GM23338 (cell line): ENCODE measurements at regions not wholly inside any gene's neighbourhood (a gene's known extent, or its start where the extent isn't known, plus 50 kb on each side); places are given as distances from the start of the nearest gene placed in this dataset.

ENCODE experiments used
- ATAC-seq: fragments of 200-7000 bp; cut with Tn5 transposase; 3 replicates; pipeline ENCODE4 v1.9.1; 2020
- DNase-seq: peaks from one replicate; pipeline ENCODE4 v3.0.0-alpha.2; 2015; ENCODE audit warnings: low spot score
- H2AFZ ChIP-seq: fragments of 200-600 bp; sonication (generic); 2 replicates; pipeline ENCODE4 v1.8.0; 2016; ENCODE audit warnings: antibody characterized with exemption, mild to moderate bottlenecking, moderate library complexity
- H3F3A ChIP-seq: fragments of 200-600 bp; sonication (generic); replicated peaks from 2 replicates; pipeline ENCODE4 v1.8.0; 2017; ENCODE audit warnings: antibody characterized with exemption, mixed run types, low read depth
- H3K27ac ChIP-seq: fragments of 200-600 bp; sonication (generic); 2 replicates; pipeline ENCODE4 v1.6.1; 2016; ENCODE audit warnings: low read depth
- H3K27me3 ChIP-seq: fragments of 200-600 bp; sonication (generic); 2 replicates; pipeline ENCODE4 v1.8.0; 2016; ENCODE audit warnings: mild to moderate bottlenecking, mixed run types, moderate library complexity; ENCODE audit not compliant: insufficient read depth
- H3K36me3 ChIP-seq: fragments of 200-600 bp; sonication (generic); 2 replicates; pipeline ENCODE4 v1.8.0; 2016; ENCODE audit warnings: mild to moderate bottlenecking; ENCODE audit not compliant: insufficient read depth
- H3K4me1 ChIP-seq: fragments of 200-600 bp; sonication (generic); 2 replicates; pipeline ENCODE4 v1.8.0; 2016; ENCODE audit warnings: mild to moderate bottlenecking, moderate library complexity; ENCODE audit not compliant: insufficient read depth
- H3K4me2 ChIP-seq: fragments of 200-600 bp; sonication (generic); 2 replicates; pipeline ENCODE4 v1.7.1; 2017; ENCODE audit warnings: mixed run types
- H3K4me3 ChIP-seq: fragments of 200-600 bp; sonication (generic); 2 replicates; pipeline ENCODE4 v1.6.1; 2016; ENCODE audit warnings: mixed run types
- H3K79me2 ChIP-seq: fragments of 200-600 bp; sonication (generic); replicated peaks from 2 replicates; pipeline ENCODE4 v1.8.0; 2017; ENCODE audit warnings: mild to moderate bottlenecking; ENCODE audit not compliant: insufficient read depth
- H3K9me2 ChIP-seq: fragments of 200-600 bp; sonication (generic); 2 replicates; pipeline ENCODE4 v1.8.0; 2017; ENCODE audit not compliant: insufficient read depth
- H4K20me1 ChIP-seq: fragments of 200-600 bp; sonication (generic); replicated peaks from 2 replicates; pipeline ENCODE4 v1.8.0; 2017; ENCODE audit warnings: mild to moderate bottlenecking; ENCODE audit not compliant: insufficient read depth
- H3K27ac Mint-ChIP-seq: 2 replicates; pipeline ENCODE4 v1.8.0; 2020; ENCODE audit warnings: inconsistent platforms, mild to moderate bottlenecking, moderate library complexity, mixed read lengths
- H3K27me3 Mint-ChIP-seq: 3 replicates; pipeline ENCODE4 v1.8.0; 2022; ENCODE audit warnings: low read depth, mild to moderate bottlenecking, moderate library complexity, mixed read lengths, inconsistent platforms; ENCODE audit not compliant: insufficient read depth, poor library complexity
- H3K36me3 Mint-ChIP-seq: 3 replicates; pipeline ENCODE4 v1.8.0; 2021; ENCODE audit warnings: low read depth, mild to moderate bottlenecking, inconsistent platforms, moderate library complexity, mixed read lengths
- H3K4me1 Mint-ChIP-seq: 3 replicates; pipeline ENCODE4 v1.8.0; 2020; ENCODE audit warnings: mild to moderate bottlenecking, inconsistent platforms, mixed read lengths
- H3K4me3 Mint-ChIP-seq: 3 replicates; pipeline ENCODE4 v1.8.0; 2021; ENCODE audit warnings: moderate library complexity, mild to moderate bottlenecking, inconsistent platforms, mixed read lengths
- H3K9me3 Mint-ChIP-seq: 3 replicates; pipeline ENCODE4 v1.8.0; 2020; ENCODE audit warnings: moderate library complexity, mild to moderate bottlenecking, inconsistent platforms, mixed read lengths
- CREB1 ChIP-seq: fragments of 250-450 bp; sonication (Bioruptor Pico); IDR thresholded peaks from 2 replicates; pipeline ENCODE4 v1.5.0; 2020; ENCODE audit warnings: low read depth, mild to moderate bottlenecking, moderate library complexity
- ETS1 ChIP-seq: IDR thresholded peaks from 2 replicates; pipeline ENCODE4 v1.6.1; 2016; ENCODE audit warnings: antibody characterized with exemption
- JUNB ChIP-seq: IDR thresholded peaks from one replicate; pipeline ENCODE4 v1.6.1; 2016; ENCODE audit warnings: antibody characterized with exemption; ENCODE audit not compliant: unreplicated experiment
- NANOG ChIP-seq: IDR thresholded peaks from 2 replicates; pipeline ENCODE4 v1.6.1; 2016; ENCODE audit warnings: antibody characterized with exemption, borderline replicate concordance
- POLR2AphosphoS5 ChIP-seq: IDR thresholded peaks from 2 replicates; pipeline ENCODE4 v1.6.1; 2016; ENCODE audit warnings: antibody characterized with exemption, low read depth
- ZNF331 ChIP-seq: fragments of 250-450 bp; sonication (Bioruptor Pico); IDR thresholded peaks from 2 replicates; pipeline ENCODE4 v1.5.0; 2020; ENCODE audit warnings: low read depth, mild to moderate bottlenecking, moderate library complexity
- ZNF462 ChIP-seq: fragments of 250-450 bp; sonication (Bioruptor Pico); IDR thresholded peaks from 2 replicates; pipeline ENCODE4 v1.5.0; 2020; ENCODE audit warnings: mild to moderate bottlenecking, moderate library complexity

GRCh38 chr15:69643476-69643875 lies 190.9 kb downstream of the RPLP1 start:
- Histone ChIP-seq H3F3A (no peaks in the 10 kb centered on the region), H2AFZ (no peak overlapping the region), H3K27ac (no peak overlapping the region), H3K4me3 (no peak overlapping the region), H3K79me2 (no peaks in the 10 kb centered on the region), H3K36me3 (no peaks in the 10 kb centered on the region), H3K27me3 (no peaks in the 10 kb centered on the region), H3K9me2 (no peaks in the 10 kb centered on the region), H3K4me1 (peaks cover 19% of the 10 kb centered on the region), H3K4me2 (no peak overlapping the region), H4K20me1 (no peaks in the 10 kb centered on the region)
- Mint-ChIP-seq H3K4me1 (peaks cover 18% of the 10 kb centered on the region), H3K4me3 (no peak overlapping the region), H3K27ac (no peak overlapping the region), H3K27me3 (peaks cover 4% of the 10 kb centered on the region), H3K9me3 (peaks cover 13% of the 10 kb centered on the region; the same call in 2 of the 3 replicates), H3K36me3 (no peaks in the 10 kb centered on the region; the same call in 2 of the 3 replicates)
- DNase-seq (no peak), ATAC-seq (no peak)
- TF ChIP-seq JUNB: no peak
- no peak for TF ChIP-seq CREB1
- no peak for TF ChIP-seq ETS1
- TF ChIP-seq NANOG: no peak
- TF ChIP-seq ZNF331: no peak
- no peak for TF ChIP-seq POLR2AphosphoS5
- no peak for TF ChIP-seq ZNF462 (CRISPR knock-in tag)
